B cell (primary cell): ENCODE measurements at regions not wholly inside any gene's neighbourhood (a gene's known extent, or its start where the extent isn't known, plus 50 kb on each side); places are given as distances from the start of the nearest gene placed in this dataset.

Experiments
- ATAC-seq: fragments of 200-7000 bp; cut with Tn5 transposase; one replicate; pipeline ENCODE4 v1.10.0; 2021; ENCODE audit warnings: low read depth, mild to moderate bottlenecking, moderate number of reproducible peaks, moderate library complexity
- CTCF ChIA-PET: fragments of 350-600 bp; sonication (Branson Sonifier 250); formaldehyde crosslinking; loops from one replicate; lab custom pipeline; 2021; ENCODE audit warnings: antibody characterized with exemption, inconsistent platforms; lab: Charles Lee
- POLR2A ChIA-PET: fragments of 350-600 bp; sonication (Branson Sonifier 250); formaldehyde crosslinking; loops from one replicate; lab custom pipeline; 2021; ENCODE audit warnings: antibody characterized with exemption; lab: Charles Lee
- DNase-seq: peaks from one replicate; pipeline ENCODE4 v3.0.0; 2013
- H2AFZ ChIP-seq: 2 replicates; pipeline ENCODE4 v1.6.1; 2012; ENCODE audit warnings: mild to moderate bottlenecking, low read depth, low read length; ENCODE audit not compliant: insufficient read depth, poor library complexity, severe bottlenecking
- H3K27ac ChIP-seq, 2 donors: 1 replicate in 1 of 2; 2 replicates in 1 of 2; pipeline ENCODE4 v1.5.1; 2012 to 2013; ENCODE audit warnings: low read length in 2 of 2, mild to moderate bottlenecking in 2 of 2, moderate library complexity in 1 of 2
- H3K27me3 ChIP-seq, 4 experiments: fragments of 200-600 bp in 1 of 4; sonication (generic) in 1 of 4; replicated peaks in 1 of 4; 1 replicate in 2 of 4; 2 replicates in 2 of 4; pipeline versions ENCODE4 v1.6.1 to v1.7.0; 2013 to 2016; ENCODE audit warnings: low read length in 3 of 4, mild to moderate bottlenecking in 2 of 4, mixed read lengths in 1 of 4, moderate library complexity in 1 of 4; ENCODE audit not compliant: insufficient read depth in 4 of 4, control insufficient read depth in 3 of 4; ENCODE audit errors: control extremely low read depth in 1 of 4
- H3K36me3 ChIP-seq, 2 experiments: replicated peaks in 1 of 2; 1 replicate in 1 of 2; 2 replicates in 1 of 2; pipeline versions ENCODE4 v1.6.1 to v1.7.1; 2013; ENCODE audit warnings: low read length in 1 of 2; ENCODE audit not compliant: insufficient read depth in 2 of 2, control insufficient read depth in 1 of 2; ENCODE audit errors: control extremely low read depth in 1 of 2, extremely low read depth in 1 of 2
- H3K4me1 ChIP-seq, 2 donors: fragments of 200-600 bp in 1 of 2; sonication (generic) in 1 of 2; 1 replicate in 1 of 2; 2 replicates in 1 of 2; pipeline versions ENCODE4 v1.5.1 to v1.6.1; 2013 to 2017; ENCODE audit warnings: low read length in 2 of 2; ENCODE audit not compliant: control insufficient read depth in 2 of 2, insufficient read depth in 2 of 2
- H3K4me2 ChIP-seq: replicated peaks from 2 replicates; pipeline ENCODE3; 2012; ENCODE audit warnings: mild to moderate bottlenecking, low read depth, low read length; ENCODE audit not compliant: poor library complexity, severe bottlenecking
- H3K4me3 ChIP-seq, 5 experiments: fragments of 200-600 bp in 1 of 5; sonication (generic) in 1 of 5; 1 replicate in 3 of 5; 2 replicates in 2 of 5; pipeline versions ENCODE4 v1.5.1 to v1.7.0; 2011 to 2016; ENCODE audit warnings: low read length in 4 of 5, mild to moderate bottlenecking in 4 of 5, low read depth in 2 of 5, control low read depth in 1 of 5, moderate library complexity in 1 of 5; ENCODE audit not compliant: insufficient read depth in 1 of 5; ENCODE audit errors: control extremely low read depth in 1 of 5, extremely low read depth in 1 of 5
- H3K79me2 ChIP-seq: fragments of 200-600 bp; sonication (generic); one replicate; pipeline ENCODE4 v1.6.0; 2016; ENCODE audit warnings: low read length; ENCODE audit not compliant: control insufficient read depth, insufficient read depth
- H3K9ac ChIP-seq: fragments of 200-600 bp; sonication (generic); 2 replicates; pipeline ENCODE4 v1.6.1; 2017; ENCODE audit warnings: mild to moderate bottlenecking, low read length, moderate library complexity
- H3K9me3 ChIP-seq, 3 donors: one replicate each; pipeline versions ENCODE4 v1.6.1 to v1.7.1; 2013; ENCODE audit warnings: low read length in 2 of 3; ENCODE audit not compliant: control insufficient read depth in 2 of 3, insufficient read depth in 1 of 3; ENCODE audit errors: control extremely low read depth in 1 of 3
- H4K20me1 ChIP-seq: 2 replicates; pipeline ENCODE4 v1.6.0; 2012; ENCODE audit warnings: mild to moderate bottlenecking, low read length; ENCODE audit not compliant: insufficient read depth, control insufficient read depth, poor library complexity, severe bottlenecking
- H3K27ac Mint-ChIP-seq: one replicate; pipeline ENCODE4 v1.8.0; 2021; ENCODE audit warnings: mixed read lengths
- H3K27me3 Mint-ChIP-seq: one replicate; pipeline ENCODE4 v1.8.0; 2021; ENCODE audit warnings: mixed read lengths
- H3K4me1 Mint-ChIP-seq: one replicate; pipeline ENCODE4 v1.8.0; 2021; ENCODE audit warnings: mixed read lengths
- H3K4me3 Mint-ChIP-seq: one replicate; pipeline ENCODE4 v1.8.0; 2021; ENCODE audit warnings: mixed read lengths
- H3K9me3 Mint-ChIP-seq: one replicate; pipeline ENCODE4 v1.8.0; 2022; ENCODE audit warnings: mixed read lengths; ENCODE audit not compliant: insufficient read depth
- EZH2 ChIP-seq: IDR thresholded peaks from 2 replicates; pipeline ENCODE4 v1.6.1; 2012; ENCODE audit warnings: borderline replicate concordance, low read depth, mild to moderate bottlenecking, moderate library complexity, low read length; ENCODE audit not compliant: insufficient read depth, poor library complexity, severe bottlenecking
- WGBS: methylation state at CpG from one replicate; pipeline ENCODE4 v1.1.5; 2013; ENCODE audit warnings: missing lambda C conversion rate; ENCODE audit not compliant: insufficient coverage; 5-methylcytosine and 5-hydroxymethylcytosine counted together
- intact Hi-C: fragments of 100-400 bp; cut with micrococcal nuclease; formaldehyde crosslinking; loops from one replicate; pipeline ENCODE4 v1.10.0; 2022
- TF ChIP-seq, protein P1 (sequence below): fragments of 200-600 bp; IDR thresholded peaks from one replicate; pipeline ENCODE4 v1.8.0; 2022; ENCODE audit warnings: antibody characterized with exemption, mild to moderate bottlenecking

DNA sequence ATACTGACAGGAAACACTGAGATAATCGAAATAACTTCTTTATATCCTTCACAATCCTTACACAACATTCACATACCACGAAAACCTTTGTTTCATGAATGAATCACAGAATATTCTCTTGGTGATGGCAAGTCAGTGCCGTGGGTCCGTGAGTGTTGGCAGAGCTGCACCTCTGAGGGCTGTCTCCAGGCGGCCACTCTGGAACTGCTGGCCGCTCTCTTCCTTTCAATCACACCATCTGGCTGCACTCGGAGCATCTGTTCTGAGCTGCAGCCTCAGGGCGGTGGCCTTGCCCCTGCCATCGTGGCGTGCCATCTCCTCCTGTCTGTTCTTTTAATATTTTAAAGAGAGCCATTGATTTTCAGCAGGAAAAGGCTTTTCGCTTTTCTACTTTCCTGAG is 129.4 kb upstream of the AFDN start:
- H3K27me3 Mint-ChIP-seq = peaks cover 11% of the 10 kb centered on the region

DNA sequence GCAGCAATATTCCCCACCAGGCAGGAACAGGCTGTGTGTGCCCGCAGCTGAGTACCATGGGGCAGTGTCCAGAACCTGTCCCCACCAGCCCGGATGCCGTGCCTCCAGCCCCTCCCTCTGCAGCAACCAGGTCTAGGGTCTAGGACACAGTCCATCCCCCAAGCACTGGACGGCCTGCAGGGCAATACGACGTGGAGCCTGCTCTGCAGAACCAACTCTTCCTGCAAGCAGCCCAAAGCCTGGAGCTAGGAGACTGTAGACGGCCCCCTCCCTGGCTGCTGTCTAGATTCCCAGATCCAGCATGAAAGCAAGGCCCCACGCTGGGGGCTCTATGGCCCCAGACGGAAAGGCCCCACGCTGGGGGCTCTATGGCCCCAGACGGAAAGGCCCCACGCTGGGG is 128.2 kb upstream of the AFDN start:
- H3K9ac ChIP-seq = no peak overlapping the region
- H3K9me3 ChIP-seq = peaks cover 0 to 4% (median 0%) of the 10 kb centered on the region in 3 donors
- DNase-seq (no peak), ATAC-seq (no peak)
- H3K27me3 ChIP-seq = peaks cover 0 to 4% (median 0%) of the 10 kb centered on the region in 4 experiments
- peak overlapping the region; percentile 99 for H2AFZ ChIP-seq
- intact Hi-C loops = no loop called here
- H3K4me3 ChIP-seq = no peak overlapping the region
- H3K4me3 Mint-ChIP-seq = no peak overlapping the region
- no peaks in the 10 kb centered on the region for H3K9me3 Mint-ChIP-seq
- CTCF ChIA-PET = no interaction called here
- H4K20me1 ChIP-seq = no peaks in the 10 kb centered on the region
- 96% methylated on average over 12 of the region's 12 CpGs for WGBS
- no peak overlapping the region for H3K27ac ChIP-seq
- no peak for TF ChIP-seq EZH2
- TF ChIP-seq, protein P1, sequence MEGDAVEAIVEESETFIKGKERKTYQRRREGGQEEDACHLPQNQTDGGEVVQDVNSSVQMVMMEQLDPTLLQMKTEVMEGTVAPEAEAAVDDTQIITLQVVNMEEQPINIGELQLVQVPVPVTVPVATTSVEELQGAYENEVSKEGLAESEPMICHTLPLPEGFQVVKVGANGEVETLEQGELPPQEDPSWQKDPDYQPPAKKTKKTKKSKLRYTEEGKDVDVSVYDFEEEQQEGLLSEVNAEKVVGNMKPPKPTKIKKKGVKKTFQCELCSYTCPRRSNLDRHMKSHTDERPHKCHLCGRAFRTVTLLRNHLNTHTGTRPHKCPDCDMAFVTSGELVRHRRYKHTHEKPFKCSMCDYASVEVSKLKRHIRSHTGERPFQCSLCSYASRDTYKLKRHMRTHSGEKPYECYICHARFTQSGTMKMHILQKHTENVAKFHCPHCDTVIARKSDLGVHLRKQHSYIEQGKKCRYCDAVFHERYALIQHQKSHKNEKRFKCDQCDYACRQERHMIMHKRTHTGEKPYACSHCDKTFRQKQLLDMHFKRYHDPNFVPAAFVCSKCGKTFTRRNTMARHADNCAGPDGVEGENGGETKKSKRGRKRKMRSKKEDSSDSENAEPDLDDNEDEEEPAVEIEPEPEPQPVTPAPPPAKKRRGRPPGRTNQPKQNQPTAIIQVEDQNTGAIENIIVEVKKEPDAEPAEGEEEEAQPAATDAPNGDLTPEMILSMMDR = no peak
- H3K36me3 ChIP-seq = no peaks in the 10 kb centered on the region
- no peak overlapping the region for H3K4me2 ChIP-seq
- peaks cover 16 to 21% of the 10 kb centered on the region in 2 donors for H3K4me1 ChIP-seq
- POLR2A ChIA-PET = interaction anchor here (0.5 kb wide), 1 partner anchor 1515 kb away, joined by 7 read pairs; no protein-coding TSS in a partner anchor
- H3K27ac Mint-ChIP-seq = no peak overlapping the region
- H3K4me1 Mint-ChIP-seq = peaks cover 28% of the 10 kb centered on the region
- peaks cover 11% of the 10 kb centered on the region for H3K27me3 Mint-ChIP-seq
- H3K79me2 ChIP-seq = no peaks in the 10 kb centered on the region

More for the DNA sequence above, 129.4 kb upstream of the AFDN start:
- Histone ChIP-seq H3K9ac (no peak overlapping the region), H3K27me3 (no peaks in the 10 kb centered on the region), H3K4me1 (peaks cover 16 to 21% of the 10 kb centered on the region in 2 donors), H3K79me2 (no peaks in the 10 kb centered on the region), H4K20me1 (no peaks in the 10 kb centered on the region), H3K9me3 (peaks cover 0 to 4% (median 0%) of the 10 kb centered on the region in 3 donors), H3K4me3 (no peak overlapping the region), H3K4me2 (no peak overlapping the region), H3K36me3 (no peaks in the 10 kb centered on the region), H2AFZ (no peak overlapping the region), H3K27ac (no peak overlapping the region)
- ATAC-seq (no peak), DNase-seq (no peak)
- CTCF ChIA-PET = no interaction called here
- POLR2A ChIA-PET = no interaction called here
- Mint-ChIP-seq H3K4me3 (no peak overlapping the region), H3K9me3 (no peaks in the 10 kb centered on the region), H3K4me1 (peaks cover 26% of the 10 kb centered on the region), H3K27ac (no peak overlapping the region)
- intact Hi-C loops = no loop called here
- WGBS = 90% methylated on average over 9 of the region's 11 CpGs
- TF ChIP-seq, protein P1 = no peak
